Smooth muscle cell of the brain vasculature (primary cell): ENCODE measurements at regions not wholly inside any gene's neighbourhood (a gene's known extent, or its start where the extent isn't known, plus 50 kb on each side); places are given as distances from the start of the nearest gene placed in this dataset.
A peak's percentile ranks its signal among the peaks of the same experiment; 100 is the strongest.

Experiments used
- DNase-seq: peaks from one replicate; pipeline ENCODE4 v3.0.0-alpha.2; 2012; ENCODE audit warnings: low read depth, low spot score

DNA sequence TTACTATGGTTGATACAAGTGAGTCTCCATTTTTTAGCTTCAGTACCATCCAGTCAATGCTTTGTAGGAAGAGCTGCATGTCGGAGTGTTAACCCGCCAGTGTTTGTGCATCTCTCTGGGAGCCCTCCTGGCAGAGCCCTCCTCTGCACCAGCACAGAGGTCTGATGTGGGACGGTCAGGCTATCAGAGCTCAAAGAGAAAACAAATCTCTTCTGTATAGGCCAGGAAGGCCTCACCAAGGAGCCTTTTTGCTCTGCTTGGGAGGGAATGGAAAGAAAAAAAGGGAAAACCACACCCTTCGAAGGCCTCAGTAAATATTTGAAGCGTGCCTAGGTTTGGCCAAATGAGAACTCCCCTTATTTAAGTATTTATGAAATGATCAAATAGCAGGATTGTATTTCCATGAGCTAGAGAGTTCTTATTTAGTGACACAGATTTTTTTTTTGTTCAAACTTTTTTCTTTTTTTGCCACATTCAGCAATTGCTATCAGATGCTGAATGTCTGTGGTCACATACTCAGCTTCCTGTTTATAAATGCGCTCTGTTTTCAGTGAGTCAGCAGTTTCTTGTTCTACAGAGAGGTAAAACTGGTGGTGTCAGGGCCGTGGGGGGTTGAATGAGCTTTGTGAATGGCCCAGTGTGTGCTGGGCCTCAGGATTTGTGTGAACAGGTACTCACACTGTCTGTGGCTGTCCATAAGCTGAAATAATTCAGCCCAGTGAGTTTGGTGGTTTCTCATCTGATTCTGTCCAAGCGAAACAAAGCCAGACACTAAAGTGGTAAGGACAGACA is 226.6 kb downstream of the SNX18 start:
- peak; percentile 78 for DNase-seq

DNA sequence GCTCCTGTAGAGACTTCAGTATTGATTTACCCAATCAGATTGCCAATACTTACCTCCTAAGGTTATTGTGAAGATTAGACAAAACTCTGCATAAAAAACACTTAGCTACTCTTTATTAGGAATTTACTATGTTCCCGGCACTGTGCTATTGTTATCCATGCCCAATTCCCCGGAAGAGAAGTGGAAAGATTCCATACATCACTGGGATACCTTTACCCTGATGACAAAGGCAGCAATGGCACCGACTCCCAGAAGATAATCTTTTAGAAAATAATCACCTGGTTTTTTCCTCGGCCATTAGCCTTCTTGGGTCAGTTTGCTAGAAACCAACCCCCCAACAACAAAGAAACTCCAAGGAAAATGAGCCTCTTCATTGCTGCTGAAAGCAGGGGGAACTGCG is 226.0 kb downstream of the SNX18 start:
- no peak for DNase-seq

DNA sequence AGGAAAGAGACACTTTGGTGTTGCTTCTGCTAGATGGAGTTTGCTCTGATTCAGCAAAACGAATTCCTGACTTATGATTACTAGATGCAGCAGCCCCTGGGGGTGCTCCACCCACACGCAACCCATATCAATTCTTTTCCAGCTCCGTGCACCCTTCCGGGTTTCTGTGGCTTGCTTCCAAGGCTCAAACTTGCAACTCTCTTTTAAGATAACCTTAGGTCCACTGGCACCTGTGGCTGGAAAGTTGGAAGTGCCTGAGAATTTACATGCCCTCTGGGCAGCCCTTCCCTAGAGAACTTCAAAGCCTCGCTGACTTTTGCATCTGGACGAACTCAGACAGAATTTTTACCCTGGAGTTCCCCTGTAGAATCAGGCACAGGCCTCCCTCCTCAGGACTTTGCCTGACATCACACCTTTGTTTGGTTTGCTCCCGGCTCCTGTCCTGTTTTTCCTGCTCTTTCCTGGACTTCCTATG is 224.9 kb downstream of the SNX18 start:
- DNase-seq: no peak

DNA sequence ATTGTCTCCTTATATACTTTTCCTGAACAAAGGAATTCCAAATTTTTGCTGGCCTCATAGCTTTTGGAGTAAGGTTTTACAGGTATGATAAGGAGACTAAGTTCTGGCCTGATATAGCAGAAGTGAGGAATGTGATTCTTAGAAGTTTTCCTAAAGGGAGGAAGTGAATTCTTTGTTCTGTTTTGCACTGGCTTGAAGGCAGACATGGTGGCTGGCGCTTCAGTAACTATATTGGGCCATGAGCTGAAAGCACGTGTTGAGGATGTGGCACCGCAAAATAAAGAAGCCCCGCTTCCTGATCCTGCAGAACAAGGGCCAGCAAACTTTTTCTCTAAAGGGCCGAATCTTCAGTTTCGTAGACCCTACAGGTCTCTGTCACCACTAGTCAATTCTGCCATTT is 224.2 kb downstream of the SNX18 start:
- no peak for DNase-seq

GRCh38 chr5:54740141-54740540 is 222.6 kb downstream of the SNX18 start:
- DNase-seq: no peak

DNA sequence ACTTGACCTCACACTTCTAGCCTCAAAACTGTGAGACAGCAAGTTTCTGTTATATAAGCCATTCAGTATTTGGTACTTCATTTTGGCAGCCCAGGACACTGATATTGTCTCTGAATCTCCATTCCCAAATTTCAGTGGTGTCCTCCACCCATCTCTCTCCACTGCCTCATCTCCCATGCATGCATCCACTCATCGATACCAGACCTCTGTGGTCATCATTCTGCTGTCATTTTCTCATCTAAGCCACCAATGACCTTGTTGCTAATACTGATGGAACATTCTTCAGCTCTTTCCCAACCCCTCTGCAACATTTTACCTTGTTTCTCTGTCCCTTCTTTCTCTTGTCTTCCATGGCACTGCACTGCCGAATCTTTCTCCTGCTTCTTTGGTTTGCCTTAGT is 221.8 kb downstream of the SNX18 start:
- no peak for DNase-seq

DNA sequence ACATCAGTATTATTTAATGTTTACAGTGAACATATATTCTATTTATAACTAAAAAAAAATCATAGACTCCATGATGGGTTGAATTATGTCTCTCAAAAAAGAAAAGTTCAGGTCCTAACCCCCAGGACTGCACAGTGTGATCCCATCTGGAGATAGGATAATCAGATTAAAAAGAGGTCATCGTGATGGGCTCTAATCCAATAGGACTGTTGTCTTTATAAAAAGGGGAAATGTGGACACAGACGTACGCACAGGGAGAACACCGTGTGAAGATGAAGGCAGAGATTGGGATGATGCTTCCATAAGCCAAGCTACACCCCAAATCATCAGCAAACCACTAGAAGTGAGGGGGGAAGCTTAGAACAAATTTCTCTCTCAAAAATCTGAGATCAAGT is 221.4 kb downstream of the SNX18 start:
- DNase-seq: no peak

- no peak for DNase-seq
These were observed 220.8 kb downstream of the SNX18 start for GRCh38 chr5:54738118-54738972.

DNA sequence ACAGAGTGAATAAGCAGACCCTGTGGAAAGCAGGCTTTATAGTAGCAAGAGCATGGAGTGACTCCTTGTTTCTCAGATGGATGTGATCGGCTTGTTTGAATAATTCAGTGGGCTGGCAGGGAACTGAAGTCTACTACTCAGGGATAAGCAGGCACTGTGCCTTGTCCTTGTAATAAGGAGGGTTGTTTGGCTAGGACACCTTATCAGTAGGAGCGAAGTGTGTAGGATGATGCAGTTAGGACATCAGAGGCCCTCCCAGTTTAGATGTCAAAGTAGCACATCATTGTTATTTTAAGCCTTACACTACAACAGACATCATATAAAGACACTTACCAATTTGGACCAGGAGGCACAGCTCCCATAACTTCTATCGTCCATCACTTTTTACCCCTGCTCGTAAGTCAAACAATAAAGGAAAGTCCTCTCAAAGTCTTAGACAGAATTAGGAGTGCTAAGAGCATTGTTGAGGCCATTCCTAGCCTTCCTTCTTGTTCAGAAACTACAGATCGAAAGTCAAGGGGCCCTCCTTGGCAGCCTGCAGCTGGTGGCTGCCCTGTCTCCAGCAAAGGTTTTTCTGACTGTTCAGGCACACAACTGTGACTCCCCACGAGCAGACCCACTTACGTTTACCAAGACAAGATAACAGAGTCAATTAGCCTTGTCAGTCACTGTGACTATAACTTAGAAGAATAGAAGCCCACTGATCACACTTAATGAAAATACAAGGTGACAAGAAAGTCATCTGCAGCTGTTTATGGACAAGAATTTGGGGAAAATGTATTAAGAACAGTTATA is 218.6 kb downstream of the SNX18 start:
- DNase-seq: no peak

DNA sequence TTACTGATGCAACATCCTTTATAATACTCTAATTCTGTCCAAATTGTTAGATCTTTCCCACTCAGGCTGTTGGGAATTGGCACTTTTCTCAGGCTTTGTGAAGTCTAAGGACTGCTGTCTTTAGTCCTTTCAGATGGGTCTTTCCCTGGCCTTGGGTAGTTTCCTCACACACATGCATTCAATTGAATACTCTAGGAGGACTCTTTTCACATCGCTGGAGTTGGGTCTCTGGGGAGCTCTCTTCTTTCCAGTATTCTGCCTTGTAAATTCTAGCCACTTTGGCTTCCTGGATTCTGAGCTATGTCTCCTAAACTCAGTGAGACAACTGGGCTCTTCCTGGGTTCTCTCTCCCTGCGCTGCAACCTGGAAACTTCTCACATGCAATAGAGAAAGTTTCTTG is 215.5 kb downstream of the SNX18 start:
- DNase-seq: no peak

- DNase-seq: no peak
These were observed 214.5 kb downstream of the SNX18 start for GRCh38 chr5:54732108-54732507.

DNA sequence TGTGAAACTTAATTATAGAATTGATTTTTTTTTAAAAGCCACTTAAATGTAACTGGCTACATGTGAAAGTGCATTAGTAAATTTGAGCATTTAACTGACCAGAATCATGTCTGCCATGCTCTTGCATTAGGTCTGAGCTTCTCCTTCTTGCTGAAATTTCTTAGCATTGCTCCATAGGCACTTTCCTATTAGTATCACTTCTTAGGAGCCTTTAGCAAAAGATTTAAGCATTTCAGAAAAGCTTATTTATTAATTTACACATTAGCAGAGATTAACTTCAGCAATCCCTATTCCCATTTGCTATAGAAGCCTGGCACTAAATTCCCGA is 211.0 kb downstream of the SNX18 start:
- no peak for DNase-seq

DNA sequence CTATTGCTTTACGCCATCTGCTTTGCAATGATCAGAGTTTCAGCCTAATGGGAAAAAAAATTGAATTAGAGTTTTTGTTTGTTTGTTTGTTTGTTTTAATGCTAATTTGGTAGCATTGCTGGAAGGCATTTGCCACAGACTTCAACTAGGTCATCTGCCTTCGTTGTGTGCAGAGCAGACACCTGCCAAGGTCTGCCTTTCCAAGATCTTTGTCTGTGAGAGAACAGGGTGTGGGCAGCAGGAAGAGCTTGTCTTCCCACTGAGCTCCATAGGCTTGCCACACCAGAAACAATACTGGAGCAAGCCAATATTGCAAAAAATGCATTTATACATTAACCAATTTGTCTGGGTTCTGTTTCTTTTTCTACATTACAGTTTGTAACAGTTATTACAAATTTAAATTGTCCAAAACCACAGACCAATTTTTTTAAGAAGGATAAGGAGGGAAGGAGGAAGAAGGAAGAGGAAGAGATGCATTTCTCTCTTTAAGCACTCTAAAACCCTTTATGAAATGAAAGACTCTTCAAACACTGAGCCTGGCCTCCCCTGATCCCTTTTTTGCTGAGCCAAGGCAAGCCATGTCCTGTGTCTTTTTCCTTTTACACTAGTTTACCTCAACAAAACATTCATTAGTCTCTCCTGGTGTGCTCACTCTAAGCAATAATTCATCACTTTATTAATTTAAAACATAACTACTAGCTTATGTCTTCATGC is 210.5 kb downstream of the SNX18 start:
- DNase-seq: no peak

DNA sequence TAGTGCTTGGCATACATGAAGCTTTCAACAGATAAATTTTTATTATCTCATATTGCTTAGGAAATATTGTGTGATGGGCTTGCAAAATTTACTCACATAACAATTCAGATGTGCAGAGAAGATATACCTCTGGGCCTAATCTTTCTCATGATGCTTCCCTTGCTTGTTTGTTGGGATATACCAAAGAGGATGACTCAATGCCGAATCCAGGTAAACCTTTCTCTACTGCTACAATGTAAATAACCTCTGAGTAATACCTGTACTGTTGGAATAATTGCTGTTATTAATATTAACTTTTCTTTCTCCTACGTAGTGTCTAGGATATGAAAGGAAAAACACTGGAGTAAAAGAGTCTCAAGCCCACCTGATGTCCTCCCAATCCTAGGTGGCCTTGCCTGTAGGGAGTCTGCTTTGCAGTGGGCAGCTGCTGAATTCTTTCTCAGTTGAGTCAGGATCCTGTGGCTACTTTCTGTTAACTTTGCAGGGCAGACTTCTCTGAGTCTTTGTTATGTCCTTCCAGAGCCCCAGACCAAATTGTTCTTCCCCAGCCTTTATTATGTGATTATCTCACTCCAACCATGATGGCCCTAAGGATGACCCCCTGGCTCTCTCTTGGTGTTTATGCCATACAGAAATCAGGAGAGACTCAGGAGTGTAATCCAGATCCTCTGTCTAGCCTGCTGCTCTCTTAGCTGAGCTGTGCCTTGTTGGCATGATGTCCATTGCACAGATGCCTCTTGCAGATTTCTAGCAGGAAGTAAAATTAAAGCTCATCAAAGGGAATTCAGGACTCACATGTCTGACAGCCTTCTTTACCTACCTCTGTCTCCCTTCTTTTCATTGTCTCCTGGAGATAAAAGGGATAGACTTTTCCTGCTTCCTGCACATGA is 208.1 kb downstream of the SNX18 start:
- no peak for DNase-seq

GRCh38 chr5:54722846-54723433 is 205.4 kb downstream of the SNX18 start:
- DNase-seq: peak; percentile 90

GRCh38 chr5:54721951-54722654 is 204.5 kb downstream of the SNX18 start:
- no peak for DNase-seq

- DNase-seq: no peak
These were observed 203.6 kb downstream of the SNX18 start for GRCh38 chr5:54721116-54721515.

DNA sequence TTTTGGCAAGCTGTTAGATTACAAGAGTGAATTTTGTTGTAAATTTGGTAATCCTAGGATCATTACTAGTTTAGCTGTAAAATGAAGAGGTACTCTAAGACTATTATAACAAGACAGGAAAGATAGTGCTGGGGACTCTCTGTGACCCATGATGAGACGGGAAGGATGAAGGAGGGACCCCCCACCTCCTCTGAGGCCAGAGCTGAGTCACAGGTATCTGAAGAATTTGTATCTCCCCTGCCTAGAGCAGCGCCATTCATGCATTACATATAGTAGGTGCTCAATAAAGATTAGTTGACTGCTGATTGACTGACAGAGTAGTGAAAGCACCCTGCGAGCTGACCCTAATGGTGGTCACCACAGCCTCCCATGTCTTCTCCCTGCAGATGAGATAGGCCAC is 202.8 kb downstream of the SNX18 start:
- no peak for DNase-seq
